ENCODE measurements at regions not wholly inside any gene's neighbourhood (a gene's known extent, or its start where the extent isn't known, plus 50 kb on each side); places are given as distances from the start of the nearest gene placed in this dataset.
"Not testable (repeated sequence)": the region's sequence is repeated elsewhere in the genome, so short reads cannot be mapped to it uniquely, and the experiment has no call there.

DNA sequence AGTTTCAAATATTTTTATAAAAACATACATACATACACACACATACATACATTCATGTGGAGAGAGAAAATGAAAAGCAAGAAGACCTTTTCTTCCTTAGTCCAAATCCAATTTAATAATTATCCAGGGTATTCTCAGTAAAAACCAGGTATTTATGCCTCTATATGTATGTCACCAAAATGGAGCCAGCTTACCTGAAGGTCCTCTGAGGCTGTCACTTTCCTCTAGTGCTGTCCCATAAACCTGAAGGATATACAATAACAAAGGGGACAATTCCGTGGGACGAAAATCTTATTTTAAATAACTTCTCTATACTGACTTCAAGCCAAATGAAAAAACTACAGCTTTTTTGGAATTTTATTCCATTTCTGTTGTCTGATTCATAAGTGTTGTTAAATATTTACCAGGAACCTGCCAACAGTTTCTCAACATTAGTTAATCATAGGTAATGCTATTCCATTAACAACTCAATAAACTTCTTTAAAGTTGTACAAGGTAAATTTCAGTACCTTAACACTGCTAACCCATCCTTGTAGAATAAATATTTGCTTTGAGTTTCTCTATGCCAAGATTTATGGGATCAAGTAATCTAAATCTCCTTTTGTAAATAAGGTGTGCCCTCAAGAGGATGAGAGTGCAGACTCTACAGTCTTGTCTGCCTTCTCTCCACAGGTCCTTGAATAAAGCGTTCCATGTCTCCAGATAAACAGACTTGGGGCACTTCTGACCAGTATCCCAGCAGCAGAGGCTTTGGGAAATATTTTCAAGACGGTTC lies 260.3 kb downstream of the AHR start:
- DNase-seq: no peak

DNA sequence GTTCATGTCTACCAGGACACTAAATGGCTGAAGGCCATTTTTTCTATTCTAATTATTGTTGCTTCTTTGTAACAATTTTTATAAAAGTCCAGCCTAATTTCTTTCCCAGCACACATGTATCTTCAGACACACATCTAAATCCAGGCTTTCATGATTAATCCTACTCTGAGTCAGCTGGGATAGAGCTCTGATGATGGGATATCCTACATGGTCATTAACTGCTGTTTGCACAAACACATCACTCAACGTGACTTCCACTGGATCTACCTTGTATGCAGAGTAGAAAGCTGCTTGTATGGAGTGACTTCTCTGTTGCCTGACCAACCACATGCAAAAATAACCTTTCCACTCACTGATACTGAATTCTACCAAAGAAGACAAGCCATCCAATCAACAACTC lies 260.9 kb downstream of the AHR start:
- DNase-seq: no peak

DNA sequence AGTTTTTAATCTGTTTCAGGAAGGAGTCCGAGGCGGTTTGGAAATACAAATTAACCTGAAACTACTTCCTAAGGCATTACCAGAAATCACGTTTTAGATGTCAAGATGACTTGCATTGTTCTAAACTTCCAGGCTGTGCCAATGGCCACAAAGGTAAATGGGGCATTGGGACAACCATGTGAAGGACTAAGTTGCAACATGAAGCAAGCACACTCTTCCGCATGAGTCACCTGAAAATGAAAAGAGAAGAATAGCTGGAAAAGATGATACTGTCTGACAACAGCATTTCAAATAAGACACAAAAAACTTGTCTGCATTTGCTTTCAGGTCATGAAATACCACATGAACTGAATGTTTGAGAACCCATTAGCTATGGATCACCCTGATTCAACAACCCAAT lies 262.1 kb downstream of the AHR start:
- no peak for DNase-seq

DNA sequence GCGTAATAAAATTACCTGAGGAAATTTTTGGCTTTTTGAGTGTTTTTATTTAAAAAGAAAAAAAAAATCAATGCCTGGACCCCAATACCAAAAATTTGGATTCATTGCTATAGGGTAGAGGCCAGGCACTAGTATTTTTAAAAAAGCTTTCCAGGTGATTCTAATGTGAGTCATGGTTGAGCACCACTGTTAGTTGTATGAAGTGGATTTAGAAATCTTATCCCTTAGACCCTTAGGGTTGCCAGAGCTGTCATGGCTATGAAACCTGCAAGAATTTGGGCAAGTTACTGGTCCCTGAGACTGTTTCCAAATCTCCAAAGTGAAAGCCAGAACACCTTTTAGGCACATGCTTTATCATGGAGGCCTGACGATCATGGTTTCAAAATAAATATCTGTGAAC lies 262.5 kb downstream of the AHR start:
- no peak for DNase-seq

DNA sequence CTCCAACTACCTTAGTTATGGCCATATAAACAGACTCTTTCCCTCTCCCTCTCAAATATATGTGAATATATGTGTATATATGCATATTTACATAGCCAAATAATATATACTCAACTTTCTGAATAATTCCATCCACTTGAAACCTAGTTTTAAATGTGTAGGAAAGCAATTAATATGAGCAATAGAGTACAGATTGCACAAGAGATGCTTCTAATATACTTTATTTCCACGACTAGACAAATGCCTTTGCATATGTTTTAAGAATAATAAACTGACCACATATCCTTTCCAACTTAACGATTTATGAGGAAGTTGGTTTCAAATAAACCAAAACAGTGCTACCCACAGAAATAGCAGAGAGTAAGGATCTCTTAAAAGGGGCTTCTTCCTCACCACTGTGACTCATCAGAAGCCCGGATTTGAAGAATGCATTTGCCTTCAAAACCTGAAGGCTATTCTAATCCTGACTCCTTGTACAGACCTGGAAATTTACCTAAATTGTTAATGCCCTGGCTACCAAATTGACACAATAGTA lies 266.3 kb downstream of the AHR start:
- no peak for DNase-seq

DNA sequence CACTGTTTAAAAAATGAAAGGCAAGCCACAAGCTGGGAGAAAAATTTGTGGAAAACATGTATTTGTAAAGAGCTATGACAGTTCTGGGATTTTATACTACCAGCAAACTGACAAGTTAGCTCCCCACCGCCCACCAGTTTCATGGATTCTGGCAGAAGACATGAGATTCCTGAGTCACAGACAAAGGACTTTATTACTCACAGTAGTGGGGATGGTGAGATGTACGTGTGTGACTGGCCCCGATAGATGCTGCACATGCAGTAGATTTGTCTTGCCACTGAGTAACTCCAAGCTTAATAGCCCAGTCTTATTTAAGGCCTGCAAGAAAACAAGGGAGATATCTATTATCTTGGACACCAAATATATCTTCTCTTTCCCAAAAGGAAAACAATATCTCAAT lies 281.7 kb downstream of the AHR start:
- no peak for DNase-seq

DNA sequence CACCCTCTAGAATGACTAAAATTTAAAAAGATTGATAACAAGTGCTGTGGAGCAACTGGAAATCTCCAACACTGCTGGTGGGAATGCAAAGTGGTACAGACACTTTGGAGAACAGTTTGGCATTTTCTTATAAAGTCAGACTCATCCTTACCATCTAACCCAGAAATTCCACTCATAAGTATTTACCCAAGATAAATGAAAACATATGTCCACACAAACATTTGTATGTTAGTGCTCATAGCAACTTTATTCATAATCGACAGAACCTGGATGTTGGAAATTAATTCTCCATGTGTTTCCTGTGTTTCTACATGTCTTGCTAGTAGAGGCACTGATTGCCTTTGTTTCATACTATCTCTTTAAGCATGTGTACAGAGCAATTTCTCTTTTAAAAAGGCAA lies 282.4 kb downstream of the AHR start:
- no peak for DNase-seq

DNA sequence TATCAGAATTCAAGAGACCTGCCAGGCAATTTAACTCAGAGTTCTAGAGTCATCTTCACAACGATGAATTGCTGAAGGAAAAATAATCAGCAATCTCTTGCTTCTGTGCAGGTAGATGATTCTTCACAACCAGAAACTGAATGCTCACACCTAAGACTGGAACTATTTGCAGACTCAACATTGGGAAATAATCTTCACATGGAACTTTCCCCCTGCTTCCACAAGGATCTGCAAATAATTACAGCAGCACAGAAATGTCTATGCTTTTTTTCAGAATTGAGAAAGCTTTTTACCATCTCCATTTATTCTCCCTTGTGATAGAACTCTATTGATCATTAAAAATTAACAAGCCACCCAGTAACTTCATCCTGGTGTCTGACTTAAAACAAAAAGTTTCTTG lies 282.8 kb downstream of the AHR start:
- DNase-seq: no peak

DNA sequence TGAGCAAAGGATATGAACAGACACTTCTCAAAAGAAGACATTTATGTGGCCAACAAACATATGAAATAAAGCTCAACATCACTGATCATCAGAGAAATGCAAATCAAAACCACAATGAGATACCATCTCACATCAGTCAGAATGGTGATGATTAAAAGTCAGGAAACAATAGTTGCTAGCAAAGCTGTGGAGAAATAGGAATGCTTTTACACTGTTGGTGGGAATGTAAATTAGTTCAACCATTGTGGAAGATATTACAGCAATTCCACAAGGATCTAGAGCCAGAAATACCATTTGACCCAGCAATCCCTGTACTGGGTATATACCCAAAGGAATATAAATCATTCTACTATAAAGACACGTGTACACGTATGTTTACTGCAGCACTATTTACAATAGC lies 284.2 kb downstream of the AHR start:
- DNase-seq: not testable (repeated sequence)

DNA sequence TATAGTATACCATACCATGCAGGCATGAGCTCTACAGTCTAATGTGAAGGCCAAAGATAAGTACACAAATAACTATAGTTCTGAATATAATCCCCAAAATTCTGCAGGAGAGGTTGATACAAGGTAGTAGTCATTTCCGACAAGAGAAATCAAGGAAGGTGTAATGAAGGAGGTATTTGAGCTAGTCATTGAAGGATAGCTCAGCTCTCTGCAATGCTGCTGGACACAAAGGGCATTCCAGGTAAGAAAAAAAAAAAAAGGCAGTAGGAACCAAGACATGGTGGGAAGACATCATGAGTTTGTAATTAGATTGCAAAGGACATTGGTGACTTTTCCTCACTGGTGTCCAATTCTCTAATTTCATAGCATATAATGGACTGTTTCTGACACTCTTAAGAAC lies 285.3 kb downstream of the AHR start:
- DNase-seq: no peak

DNA sequence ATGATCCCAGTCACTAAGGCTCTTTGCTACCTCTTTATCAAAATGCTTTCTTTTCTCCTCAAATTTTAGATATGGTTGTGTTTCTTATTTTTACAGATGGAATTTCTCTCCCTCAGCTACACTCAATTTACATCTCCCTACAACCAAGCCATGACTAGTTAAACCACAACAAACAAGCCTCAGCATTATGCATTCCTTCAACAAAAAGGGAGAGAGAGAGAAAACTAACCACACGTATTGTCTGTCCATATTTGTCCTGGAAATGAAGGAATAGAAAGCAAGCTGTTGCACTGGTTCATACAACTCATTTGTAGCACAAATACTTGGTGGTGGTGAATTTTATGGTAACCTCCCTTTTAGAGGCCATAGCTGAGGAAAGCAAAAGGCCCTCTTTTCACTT lies 286.4 kb downstream of the AHR start:
- no peak for DNase-seq

DNA sequence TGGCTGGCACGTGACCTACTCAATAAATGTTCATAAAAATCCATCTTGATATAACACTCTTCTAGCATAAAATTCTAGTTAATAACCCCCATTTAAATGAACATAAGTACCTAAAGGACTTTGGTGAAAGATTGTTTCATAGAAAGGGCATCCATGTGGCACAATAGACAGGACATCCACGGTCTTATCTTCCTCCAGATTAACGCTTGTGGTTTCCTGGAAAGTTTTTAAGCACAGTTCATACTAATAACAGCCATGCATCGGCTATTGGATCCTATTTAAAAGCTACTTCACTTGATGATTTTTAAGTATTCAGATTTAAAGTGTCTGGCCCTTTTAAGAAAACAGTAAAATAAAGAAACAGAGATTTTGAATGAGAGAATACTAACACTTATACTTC lies 288.3 kb downstream of the AHR start:
- no peak for DNase-seq

DNA sequence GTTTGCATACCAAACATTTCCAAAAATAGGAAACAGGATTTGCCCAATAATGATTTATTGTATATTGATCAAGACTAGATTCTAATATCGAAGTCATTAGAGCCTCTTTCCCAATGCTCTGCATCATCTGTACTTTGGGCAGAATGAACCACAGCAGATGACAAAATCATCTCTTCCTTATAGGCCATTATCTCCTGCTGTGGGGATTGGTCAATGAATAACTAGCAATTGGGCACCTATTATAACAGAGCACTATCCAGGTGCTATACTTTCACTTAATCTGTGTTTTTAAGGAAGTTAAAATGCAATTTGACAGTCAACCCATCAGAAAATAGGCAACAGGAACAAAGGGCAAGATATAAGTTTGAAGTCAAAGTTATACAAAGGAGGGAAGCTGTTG lies 290.3 kb downstream of the AHR start:
- DNase-seq: no peak

DNA sequence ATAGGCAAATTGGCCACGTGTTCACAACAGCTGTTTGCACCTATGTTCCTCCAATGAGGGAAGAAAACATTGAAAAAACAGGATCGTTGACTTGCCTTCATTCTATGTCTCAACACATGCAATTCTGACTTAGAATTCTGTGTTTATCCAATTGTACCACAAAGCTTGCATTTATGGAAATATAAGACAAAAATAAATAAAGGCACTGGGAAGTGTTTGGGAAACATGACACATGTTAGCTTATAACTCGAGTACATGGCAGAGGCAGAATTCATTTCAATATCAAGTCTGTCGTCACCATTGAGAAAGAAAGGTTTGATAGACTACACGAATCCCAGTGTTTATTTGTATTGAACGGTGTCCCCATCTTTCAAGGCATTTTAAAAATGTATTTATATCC lies 291.2 kb downstream of the AHR start:
- DNase-seq: no peak

DNA sequence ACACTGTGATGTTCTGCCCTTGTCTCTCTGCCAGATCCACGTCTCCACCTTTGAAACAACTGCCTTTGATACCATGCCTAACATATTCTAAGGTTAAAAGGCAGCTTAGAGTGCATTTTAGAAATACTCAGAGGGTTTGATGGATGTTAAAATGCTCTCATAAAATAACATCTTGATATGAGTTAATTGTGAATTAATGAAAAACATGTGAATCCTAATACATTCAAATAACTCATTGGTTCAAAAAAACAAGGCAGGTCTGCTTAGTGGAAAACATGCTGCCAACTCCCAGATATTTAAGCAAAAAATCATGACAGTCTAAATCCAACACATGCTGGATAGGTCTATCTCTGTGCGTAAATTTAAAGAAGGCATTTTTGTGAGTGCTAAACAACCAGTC lies 291.8 kb downstream of the AHR start:
- DNase-seq: no peak

DNA sequence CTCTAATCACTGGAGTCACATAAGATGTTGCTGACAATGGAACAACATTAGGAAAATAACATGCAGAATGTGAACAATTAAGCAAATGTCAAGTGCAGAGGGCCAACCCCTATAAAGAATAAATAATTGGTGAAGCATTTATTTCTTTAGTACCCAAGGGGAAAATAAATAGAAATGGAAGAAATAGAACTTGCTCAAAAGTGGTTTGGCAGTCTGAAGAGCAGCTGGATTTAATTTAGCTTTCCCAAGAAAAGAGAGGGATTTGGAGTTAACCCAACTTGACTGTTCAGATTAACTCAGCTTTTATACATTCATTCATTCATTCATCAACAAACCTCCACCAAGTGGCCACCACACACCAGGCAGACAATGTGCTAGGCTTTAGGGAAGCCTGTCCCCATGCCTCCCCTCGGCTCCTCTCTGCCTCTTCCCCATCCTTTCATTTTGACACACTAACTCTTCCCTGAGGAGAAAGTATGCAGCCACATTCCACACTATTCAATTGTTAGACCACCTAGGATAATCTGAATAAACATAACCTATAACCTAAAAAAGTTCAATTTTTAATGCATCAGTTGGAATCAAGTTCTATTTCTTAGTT lies 295.5 kb downstream of the AHR start:
- no peak for DNase-seq

DNA sequence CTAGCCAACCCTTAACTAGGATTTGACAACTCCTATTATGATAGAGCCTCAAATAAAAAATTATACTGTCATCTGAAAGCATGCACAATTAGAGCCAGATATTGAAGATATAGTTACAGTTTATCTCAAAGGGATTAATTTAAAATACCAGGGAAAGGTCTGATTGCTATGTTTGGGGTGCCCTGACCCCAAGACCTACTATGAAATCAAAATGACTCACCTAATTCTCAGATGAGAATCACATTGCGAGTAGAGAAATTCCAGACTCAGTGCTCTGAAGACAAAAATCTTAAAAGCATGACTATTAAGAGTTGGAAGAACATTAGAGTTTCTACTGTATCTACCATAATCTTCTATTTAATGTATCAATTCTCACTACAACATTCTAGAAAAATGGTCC lies 297.1 kb downstream of the AHR start:
- DNase-seq: no peak

DNA sequence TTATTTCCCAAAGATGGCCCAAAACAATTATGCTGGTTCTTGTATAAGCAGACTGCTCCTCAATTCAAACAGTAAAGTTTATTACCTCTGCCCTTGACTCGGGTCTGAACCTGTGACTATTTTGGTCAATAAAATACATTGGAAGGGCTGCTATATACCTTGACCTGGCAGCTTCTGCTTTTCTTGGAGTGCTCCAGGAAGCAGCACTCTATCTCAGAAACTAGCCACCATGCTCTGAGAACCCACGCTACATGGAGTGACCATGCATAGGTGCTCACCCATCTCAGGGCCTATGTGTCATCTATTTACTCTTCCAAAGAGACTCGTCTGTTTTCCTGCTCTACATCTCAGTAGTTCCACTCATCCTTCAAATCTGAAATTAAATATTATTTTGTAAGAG lies 299.9 kb downstream of the AHR start:
- no peak for DNase-seq

DNA sequence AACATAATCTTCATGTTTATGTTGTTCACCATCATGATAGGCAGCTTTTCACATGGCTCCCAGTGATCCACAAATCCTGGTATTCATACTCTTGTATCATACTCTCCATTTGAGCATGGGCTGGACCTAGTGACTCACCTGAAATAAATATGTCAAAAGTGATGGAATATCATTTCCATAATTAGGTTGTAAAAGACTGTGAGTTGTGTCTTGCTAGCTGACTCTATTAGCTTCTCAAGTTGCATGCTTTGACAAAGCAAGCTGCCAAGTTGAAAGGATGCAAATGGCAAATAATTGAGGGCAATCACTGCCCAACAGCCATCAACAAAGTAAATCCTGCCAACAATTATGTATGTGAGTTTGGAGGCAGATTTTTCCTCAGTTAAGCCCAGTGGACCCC lies 300.4 kb downstream of the AHR start:
- no peak for DNase-seq

DNA sequence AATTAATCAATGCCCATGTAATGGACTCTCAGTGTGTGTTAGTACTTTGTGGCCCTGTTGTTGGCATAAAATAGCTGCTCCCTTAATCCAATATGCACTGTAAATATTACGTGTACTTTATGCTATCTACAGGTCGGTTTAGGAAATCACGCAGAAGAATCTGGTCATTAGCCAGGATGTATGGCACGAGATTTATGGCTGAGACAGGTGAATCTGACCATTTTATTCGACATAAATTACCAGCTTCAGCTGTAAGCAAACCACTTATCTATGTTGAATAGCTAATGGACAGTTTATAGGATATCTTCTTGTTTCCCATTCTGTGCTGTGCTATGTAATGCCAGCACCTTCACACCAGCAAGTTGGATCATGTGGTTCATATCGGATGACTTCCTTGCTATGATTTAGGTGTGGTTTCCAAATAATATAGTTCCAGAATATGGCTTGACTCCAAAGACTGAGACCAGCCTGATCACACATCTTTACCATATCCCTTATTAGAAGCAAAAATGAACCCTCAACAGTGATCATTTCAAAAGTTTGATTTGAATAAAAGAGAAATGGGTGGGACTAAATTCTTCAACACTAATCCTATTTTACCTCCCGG lies 301.4 kb downstream of the AHR start:
- DNase-seq: no peak

DNA sequence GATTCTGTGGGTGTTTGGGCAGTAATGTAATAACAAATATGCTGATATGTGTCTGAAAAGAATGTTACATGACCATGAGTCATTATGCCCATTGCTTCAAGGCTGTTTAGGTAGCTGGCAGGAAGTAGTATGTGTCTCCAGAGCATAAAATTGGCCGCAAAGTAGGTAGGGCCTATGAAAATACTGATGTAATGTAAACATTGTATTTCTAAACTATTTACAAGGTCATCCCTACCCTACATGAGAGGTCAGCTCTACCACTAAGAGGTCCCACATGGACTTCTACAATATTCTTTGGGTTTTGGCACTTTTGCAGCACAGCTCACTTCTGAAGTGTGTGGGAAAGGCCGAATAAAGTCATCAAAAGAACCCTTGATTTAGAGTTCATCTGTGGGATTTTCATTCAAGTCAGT lies 301.9 kb downstream of the AHR start:
- no peak for DNase-seq

DNA sequence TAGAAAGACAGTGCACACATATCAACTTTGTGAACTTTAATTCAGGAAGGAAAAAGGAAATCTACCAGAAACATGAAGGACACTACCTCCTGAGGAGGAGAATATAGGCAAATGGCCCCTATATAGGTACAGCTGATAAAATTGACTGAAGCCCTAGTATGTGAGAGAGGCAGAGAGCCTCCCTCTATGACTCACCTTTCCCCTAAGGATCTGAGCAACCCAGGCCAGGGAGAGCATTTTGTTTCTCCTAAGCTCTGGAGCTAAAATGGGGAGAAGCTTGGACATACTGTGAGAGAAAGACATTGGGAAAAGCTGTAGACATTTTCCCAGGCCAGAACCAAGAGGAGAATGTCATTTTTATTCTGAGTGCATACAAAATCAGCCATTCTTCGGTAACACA lies 303.5 kb downstream of the AHR start:
- no peak for DNase-seq

DNA sequence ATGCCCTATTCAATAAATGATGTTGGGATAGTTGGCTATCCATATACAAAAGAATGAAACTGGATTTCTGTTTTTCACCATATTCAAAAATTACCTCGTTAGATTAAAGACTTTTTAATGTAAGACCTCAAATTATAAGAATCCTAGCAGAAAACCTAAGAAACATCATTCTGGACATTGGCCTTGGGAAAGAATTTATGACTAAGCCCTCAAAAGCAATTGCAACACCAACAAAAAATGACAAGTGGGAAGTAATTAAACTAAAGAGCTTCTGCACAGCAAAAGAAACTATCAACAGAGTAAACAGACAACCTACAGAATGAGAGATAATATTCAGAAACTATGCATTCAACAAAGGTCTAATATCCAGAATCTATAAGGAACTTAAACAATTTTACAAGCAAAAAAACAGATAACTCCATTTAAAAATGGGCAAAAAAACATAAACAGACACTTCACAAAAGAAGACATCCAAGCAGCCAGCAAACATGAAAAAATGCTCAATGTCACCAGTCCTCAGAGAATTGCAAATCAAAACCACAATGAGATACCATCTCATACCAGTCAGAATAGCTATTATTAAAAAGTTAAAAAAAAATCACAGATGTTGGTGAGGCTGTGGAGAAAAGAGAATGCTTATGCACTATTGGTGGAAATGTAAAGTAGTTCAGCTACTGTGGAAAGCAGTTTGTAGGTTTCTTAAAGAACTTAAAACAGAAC lies 309.8 kb downstream of the AHR start:
- no peak for DNase-seq

DNA sequence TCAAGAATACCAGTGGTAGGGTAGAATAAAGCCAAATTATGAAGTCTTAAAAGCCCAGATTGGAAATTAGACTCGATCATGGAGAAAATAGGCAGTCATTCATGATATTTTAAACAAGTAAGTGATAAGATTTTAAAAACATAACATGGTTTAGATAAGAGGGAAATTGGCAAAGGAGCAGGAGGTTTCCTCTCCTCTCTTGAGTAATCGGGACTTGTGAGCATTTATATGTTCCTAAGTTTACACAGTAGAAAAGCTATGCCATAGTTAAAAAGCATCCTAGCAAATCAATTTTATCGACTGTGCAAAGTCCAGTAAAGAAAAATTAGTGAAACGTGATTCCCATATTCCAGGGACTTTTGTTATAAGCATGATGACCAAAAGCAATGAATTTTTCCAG lies 313.2 kb downstream of the AHR start:
- DNase-seq: no peak
